Cerebellar nuclear complex (tissue), 1 donor: ENCODE measurements at regions not wholly inside any gene's neighbourhood (a gene's known extent, or its start where the extent isn't known, plus 50 kb on each side); places are given as distances from the start of the nearest gene placed in this dataset.

Source experiments
- DNase-seq, 2 experiments: peaks; one replicate each; lab custom pipeline; 2025; lab: John Stamatoyannopoulos, UW

GRCh38 chr20:39829256-39829655, 859.8 kb downstream of the MAFB start:
- DNase-seq = no peak

GRCh38 chr20:39825950-39826349, 863.1 kb downstream of the MAFB start:
- DNase-seq = no peak

GRCh38 chr20:39825524-39825923, 863.4 kb downstream of the DHX35 start:
- no peak for DNase-seq

- no peak for DNase-seq
Observed at GRCh38 chr20:39823224-39823623, 861.1 kb downstream of the DHX35 start.

- DNase-seq = no peak
Observed at GRCh38 chr20:39822667-39823066, 860.5 kb downstream of the DHX35 start.

GRCh38 chr20:39813190-39813829, 851.2 kb downstream of the DHX35 start:
- DNase-seq = no peak

- DNase-seq = no peak
Observed at GRCh38 chr20:39812116-39812515, 850.0 kb downstream of the DHX35 start.

- no peak for DNase-seq
Observed at GRCh38 chr20:39810309-39810708, 848.2 kb downstream of the DHX35 start.

GRCh38 chr20:39808613-39809012, 846.5 kb downstream of the DHX35 start:
- DNase-seq = no peak

GRCh38 chr20:39800548-39800947, 838.4 kb downstream of the DHX35 start:
- DNase-seq = no peak

GRCh38 chr20:39800111-39800510, 838.0 kb downstream of the DHX35 start:
- DNase-seq = no peak

GRCh38 chr20:39799366-39799965, 837.3 kb downstream of the DHX35 start:
- DNase-seq = no peak

- no peak for DNase-seq
Observed at GRCh38 chr20:39795401-39796272, 833.5 kb downstream of the DHX35 start.

- DNase-seq = no peak
Observed at GRCh38 chr20:39792334-39792733, 830.2 kb downstream of the DHX35 start.

- DNase-seq = no peak
Observed at GRCh38 chr20:39789411-39789810, 827.3 kb downstream of the DHX35 start.

- DNase-seq = no peak
Observed at GRCh38 chr20:39785252-39785917, 823.2 kb downstream of the DHX35 start.

GRCh38 chr20:39784693-39785092, 822.5 kb downstream of the DHX35 start:
- DNase-seq = no peak

- no peak for DNase-seq
Observed at GRCh38 chr20:39778847-39779604, 816.9 kb downstream of the DHX35 start.

GRCh38 chr20:39778431-39778830, 816.3 kb downstream of the DHX35 start:
- no peak for DNase-seq

- no peak for DNase-seq
Observed at GRCh38 chr20:39777610-39778009, 815.5 kb downstream of the DHX35 start.

- DNase-seq = no peak
Observed at GRCh38 chr20:39775110-39775509, 813.0 kb downstream of the DHX35 start.
